Nephron progenitor cell (in vitro differentiated cells): ENCODE measurements at regions not wholly inside any gene's neighbourhood (a gene's known extent, or its start where the extent isn't known, plus 50 kb on each side); places are given as distances from the start of the nearest gene placed in this dataset.

Experiments
- DNase-seq: peaks from one replicate; pipeline ENCODE4 v3.0.0; 2021
- H3K27ac Mint-ChIP-seq: 2 replicates; pipeline ENCODE4 v1.8.0; 2021; ENCODE audit warnings: mild to moderate bottlenecking, moderate library complexity, mixed read lengths
- H3K27me3 Mint-ChIP-seq: 2 replicates; pipeline ENCODE4 v1.8.0; 2021; ENCODE audit warnings: mild to moderate bottlenecking, low read depth, mixed read lengths; ENCODE audit not compliant: poor library complexity
- H3K36me3 Mint-ChIP-seq: 2 replicates; pipeline ENCODE4 v1.8.0; 2021; ENCODE audit warnings: low read depth, mixed read lengths
- H3K4me1 Mint-ChIP-seq: 2 replicates; pipeline ENCODE4 v1.8.0; 2021; ENCODE audit warnings: mixed read lengths
- H3K4me3 Mint-ChIP-seq: 2 replicates; pipeline ENCODE4 v1.8.0; 2021; ENCODE audit warnings: mild to moderate bottlenecking, moderate library complexity, mixed read lengths
- H3K9me3 Mint-ChIP-seq: 2 replicates; pipeline ENCODE4 v1.8.0; 2021; ENCODE audit warnings: mild to moderate bottlenecking, moderate library complexity, mixed read lengths
- TF ChIP-seq, protein P1 (sequence below): fragments of 200-600 bp; sonication (generic); IDR thresholded peaks from 2 replicates; pipeline ENCODE4 v1.5.0; 2021; ENCODE audit warnings: antibody characterized with exemption

DNA sequence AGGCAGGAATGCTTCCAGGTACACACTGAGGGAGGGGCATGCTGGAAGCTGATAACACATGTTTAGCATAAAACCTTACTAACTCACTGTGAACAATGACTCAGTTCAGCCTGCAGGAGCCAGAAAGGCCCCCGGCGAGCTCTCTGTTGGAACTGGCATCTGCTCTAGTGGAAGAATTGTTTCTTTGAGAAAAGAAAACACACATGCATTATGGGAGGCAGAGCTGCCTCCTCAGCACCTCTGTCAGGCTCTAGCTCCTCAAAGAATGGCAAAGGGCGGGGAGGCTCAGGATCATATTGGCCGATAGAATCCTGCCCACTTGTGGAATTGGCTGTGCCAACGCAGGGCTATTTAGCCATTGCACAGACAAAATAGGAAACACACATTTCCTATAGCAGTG lies 338.3 kb downstream of the CXCL12 start:
- Mint-ChIP-seq H3K4me1 (peaks cover 70% of the 10 kb centered on the region), H3K9me3 (no peaks in the 10 kb centered on the region), H3K27ac (no peak overlapping the region), H3K36me3 (no peaks in the 10 kb centered on the region), H3K27me3 (no peaks in the 10 kb centered on the region), H3K4me3 (peak overlapping the region; percentile 42)
- DNase-seq: no peak
- TF ChIP-seq, protein P1, sequence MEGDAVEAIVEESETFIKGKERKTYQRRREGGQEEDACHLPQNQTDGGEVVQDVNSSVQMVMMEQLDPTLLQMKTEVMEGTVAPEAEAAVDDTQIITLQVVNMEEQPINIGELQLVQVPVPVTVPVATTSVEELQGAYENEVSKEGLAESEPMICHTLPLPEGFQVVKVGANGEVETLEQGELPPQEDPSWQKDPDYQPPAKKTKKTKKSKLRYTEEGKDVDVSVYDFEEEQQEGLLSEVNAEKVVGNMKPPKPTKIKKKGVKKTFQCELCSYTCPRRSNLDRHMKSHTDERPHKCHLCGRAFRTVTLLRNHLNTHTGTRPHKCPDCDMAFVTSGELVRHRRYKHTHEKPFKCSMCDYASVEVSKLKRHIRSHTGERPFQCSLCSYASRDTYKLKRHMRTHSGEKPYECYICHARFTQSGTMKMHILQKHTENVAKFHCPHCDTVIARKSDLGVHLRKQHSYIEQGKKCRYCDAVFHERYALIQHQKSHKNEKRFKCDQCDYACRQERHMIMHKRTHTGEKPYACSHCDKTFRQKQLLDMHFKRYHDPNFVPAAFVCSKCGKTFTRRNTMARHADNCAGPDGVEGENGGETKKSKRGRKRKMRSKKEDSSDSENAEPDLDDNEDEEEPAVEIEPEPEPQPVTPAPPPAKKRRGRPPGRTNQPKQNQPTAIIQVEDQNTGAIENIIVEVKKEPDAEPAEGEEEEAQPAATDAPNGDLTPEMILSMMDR: no peak

DNA sequence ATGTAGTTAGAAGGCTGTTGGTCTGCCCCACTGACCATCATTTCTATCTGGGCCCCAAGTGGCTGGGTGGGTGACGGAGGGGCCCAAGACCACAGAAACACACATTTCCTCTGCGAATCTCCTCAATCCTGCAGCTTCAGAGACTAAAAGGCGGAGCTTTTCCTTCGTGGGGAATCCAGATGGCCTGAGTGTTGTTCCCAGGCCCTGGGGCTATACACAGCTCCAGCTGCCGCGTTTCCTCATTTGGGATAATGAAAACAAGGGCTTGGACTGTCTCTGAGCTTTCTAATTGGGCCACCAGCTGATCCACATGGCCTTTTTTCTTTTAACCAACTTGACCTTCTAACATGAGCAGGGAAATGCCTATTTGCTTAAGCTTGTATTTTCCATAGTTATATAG lies 339.9 kb downstream of the CXCL12 start:
- peaks cover 4% of the 10 kb centered on the region for H3K27me3 Mint-ChIP-seq
- H3K4me1 Mint-ChIP-seq: peaks cover 54% of the 10 kb centered on the region
- H3K9me3 Mint-ChIP-seq: peaks cover 8% of the 10 kb centered on the region
- no peak overlapping the region for H3K4me3 Mint-ChIP-seq
- peak overlapping the region; percentile 91 for H3K27ac Mint-ChIP-seq
- TF ChIP-seq, protein P1: no peak
- H3K36me3 Mint-ChIP-seq: no peaks in the 10 kb centered on the region
- no peak for DNase-seq

DNA sequence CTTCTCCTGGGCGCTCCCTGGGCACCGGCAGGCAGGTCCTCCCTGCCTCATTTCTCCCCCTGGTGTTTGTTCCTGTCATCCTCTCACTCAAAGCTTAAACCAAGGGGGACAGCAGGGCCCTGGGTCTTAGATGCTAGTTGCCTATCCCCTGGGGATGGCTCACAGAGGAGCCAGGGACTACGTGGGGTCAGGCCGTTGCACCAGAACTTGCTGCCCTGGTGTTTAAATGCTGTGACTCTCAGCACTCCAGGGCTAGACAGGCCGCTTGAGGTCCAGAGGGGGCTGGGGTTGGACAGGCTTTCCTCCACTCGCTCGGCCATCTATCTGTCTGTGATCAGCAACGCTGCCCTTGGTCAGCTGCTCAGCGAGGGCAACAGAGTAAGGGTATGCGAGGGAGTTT lies 340.3 kb downstream of the CXCL12 start:
- H3K27me3 Mint-ChIP-seq: peaks cover 5% of the 10 kb centered on the region
- DNase-seq: no peak
- TF ChIP-seq, protein P1: no peak
- peaks cover 13% of the 10 kb centered on the region for H3K9me3 Mint-ChIP-seq
- peak overlapping the region; percentile 91 for H3K27ac Mint-ChIP-seq
- H3K36me3 Mint-ChIP-seq: no peaks in the 10 kb centered on the region
- H3K4me1 Mint-ChIP-seq: peaks cover 49% of the 10 kb centered on the region
- H3K4me3 Mint-ChIP-seq: no peak overlapping the region

DNA sequence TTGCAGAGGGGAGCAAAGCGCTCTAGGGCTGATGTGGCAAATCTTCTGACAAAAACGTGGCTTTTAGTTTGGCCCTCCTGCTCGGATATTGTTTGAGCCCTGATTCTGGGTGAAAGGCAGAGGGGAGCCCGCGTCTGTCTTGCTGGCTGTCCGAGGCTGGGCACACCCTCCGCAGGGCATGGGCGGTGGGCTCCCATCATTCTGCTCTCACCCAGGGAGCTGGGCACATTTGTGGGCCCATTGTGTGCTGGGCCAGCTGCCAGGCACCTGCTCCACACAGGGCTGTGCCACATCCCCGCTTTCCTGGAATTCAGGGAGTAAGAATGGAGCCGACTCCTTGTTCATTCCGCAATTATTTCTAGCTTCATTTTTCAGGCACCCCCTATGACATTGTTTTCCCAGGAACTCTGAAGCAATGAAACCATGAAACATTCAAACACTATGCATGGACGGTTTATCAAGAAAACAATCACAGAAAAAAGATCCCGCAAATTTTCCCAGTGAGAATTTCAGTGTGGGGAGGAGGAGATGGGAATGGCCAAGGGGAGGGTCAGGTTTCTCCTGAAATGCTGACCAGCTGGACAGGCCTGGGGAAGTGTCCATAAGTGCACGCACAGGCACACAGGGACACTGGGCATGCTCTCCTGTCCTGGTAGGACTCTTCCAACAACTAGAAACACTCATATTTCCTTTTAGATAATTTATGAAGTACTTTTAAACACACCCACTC lies 341.1 kb downstream of the CXCL12 start:
- no peak for DNase-seq
- Mint-ChIP-seq H3K27me3 (peaks cover 5% of the 10 kb centered on the region), H3K9me3 (peaks cover 14% of the 10 kb centered on the region), H3K4me1 (peaks cover 48% of the 10 kb centered on the region), H3K4me3 (no peak overlapping the region), H3K36me3 (no peaks in the 10 kb centered on the region), H3K27ac (peak overlapping the region; percentile 6)
- TF ChIP-seq, protein P1: no peak

- Mint-ChIP-seq H3K4me1 (peaks cover 44% of the 10 kb centered on the region), H3K27ac (no peak overlapping the region), H3K36me3 (no peaks in the 10 kb centered on the region), H3K27me3 (peaks cover 5% of the 10 kb centered on the region), H3K9me3 (peaks cover 14% of the 10 kb centered on the region), H3K4me3 (no peak overlapping the region)
- DNase-seq: no peak
- TF ChIP-seq, protein P1: no peak
Measured at GRCh38 chr10:44042926-44043602, 341.8 kb downstream of the CXCL12 start.
